Glutamatergic neuron (in vitro differentiated cells): ENCODE measurements at regions not wholly inside any gene's neighbourhood (a gene's known extent, or its start where the extent isn't known, plus 50 kb on each side); places are given as distances from the start of the nearest gene placed in this dataset.
A peak's percentile ranks its signal among the peaks of the same experiment; 100 is the strongest.

ENCODE experiments used
- DNase-seq: peaks from one replicate; pipeline ENCODE4 v3.0.0; 2022
- H3K27ac Mint-ChIP-seq: one replicate; pipeline ENCODE4 v1.8.0; 2020; ENCODE audit warnings: mild to moderate bottlenecking, mixed read lengths, inconsistent platforms; ENCODE audit not compliant: unreplicated experiment
- H3K27me3 Mint-ChIP-seq: one replicate; pipeline ENCODE4 v1.8.0; 2020; ENCODE audit warnings: mild to moderate bottlenecking, moderate library complexity, mixed read lengths, inconsistent platforms; ENCODE audit not compliant: unreplicated experiment
- H3K36me3 Mint-ChIP-seq: one replicate; pipeline ENCODE4 v1.8.0; 2020; ENCODE audit warnings: mild to moderate bottlenecking, mixed read lengths, inconsistent platforms; ENCODE audit not compliant: unreplicated experiment
- H3K4me1 Mint-ChIP-seq: one replicate; pipeline ENCODE4 v1.8.0; 2020; ENCODE audit warnings: mild to moderate bottlenecking, low read depth, mixed read lengths, inconsistent platforms; ENCODE audit not compliant: unreplicated experiment
- H3K4me3 Mint-ChIP-seq: one replicate; pipeline ENCODE4 v1.8.0; 2020; ENCODE audit warnings: mild to moderate bottlenecking, mixed read lengths, inconsistent platforms; ENCODE audit not compliant: unreplicated experiment
- H3K9me3 Mint-ChIP-seq: one replicate; pipeline ENCODE4 v1.8.0; 2020; ENCODE audit warnings: mild to moderate bottlenecking, moderate library complexity, mixed read lengths, inconsistent platforms; ENCODE audit not compliant: unreplicated experiment
- CTCF ChIP-seq: fragments of 200-600 bp; sonication (generic); IDR thresholded peaks from one replicate; pipeline ENCODE4 v1.5.0; 2021; ENCODE audit not compliant: partially characterized antibody, unreplicated experiment

GRCh38 chr11:119488256-119488995 lies 65.5 kb upstream of the THY1 start:
- peaks cover 12% of the 10 kb centered on the region for H3K27me3 Mint-ChIP-seq
- H3K36me3 Mint-ChIP-seq = no peaks in the 10 kb centered on the region
- H3K27ac Mint-ChIP-seq = no peak overlapping the region
- no peaks in the 10 kb centered on the region for H3K4me1 Mint-ChIP-seq
- no peak for TF ChIP-seq CTCF
- no peak for DNase-seq
- H3K9me3 Mint-ChIP-seq = peaks cover 3% of the 10 kb centered on the region
- H3K4me3 Mint-ChIP-seq = no peak overlapping the region

- H3K4me1 Mint-ChIP-seq = no peaks in the 10 kb centered on the region
- no peak overlapping the region for H3K27ac Mint-ChIP-seq
- H3K36me3 Mint-ChIP-seq = no peaks in the 10 kb centered on the region
- H3K27me3 Mint-ChIP-seq = peaks cover 12% of the 10 kb centered on the region
- no peak overlapping the region for H3K4me3 Mint-ChIP-seq
- no peak for TF ChIP-seq CTCF
- H3K9me3 Mint-ChIP-seq = peaks cover 3% of the 10 kb centered on the region
- DNase-seq = no peak
Observed at GRCh38 chr11:119486691-119487259, 63.8 kb upstream of the THY1 start.

- H3K9me3 Mint-ChIP-seq = peaks cover 3% of the 10 kb centered on the region
- H3K4me1 Mint-ChIP-seq = peaks cover 3% of the 10 kb centered on the region
- no peak overlapping the region for H3K4me3 Mint-ChIP-seq
- no peak for DNase-seq
- no peak for TF ChIP-seq CTCF
- H3K27ac Mint-ChIP-seq = no peak overlapping the region
- H3K36me3 Mint-ChIP-seq = no peaks in the 10 kb centered on the region
- peaks cover 12% of the 10 kb centered on the region for H3K27me3 Mint-ChIP-seq
Observed at GRCh38 chr11:119486016-119486415, 63.0 kb upstream of the THY1 start.

GRCh38 chr11:119484741-119485605 lies 62.0 kb upstream of the THY1 start:
- no peak for DNase-seq
- H3K4me1 Mint-ChIP-seq = peaks cover 12% of the 10 kb centered on the region
- H3K36me3 Mint-ChIP-seq = no peaks in the 10 kb centered on the region
- peak; percentile 48 for TF ChIP-seq CTCF
- peaks cover 16% of the 10 kb centered on the region for H3K27me3 Mint-ChIP-seq
- H3K9me3 Mint-ChIP-seq = peaks cover 3% of the 10 kb centered on the region
- H3K4me3 Mint-ChIP-seq = no peak overlapping the region
- no peak overlapping the region for H3K27ac Mint-ChIP-seq

GRCh38 chr11:119483881-119484371 lies 61.0 kb upstream of the THY1 start:
- Mint-ChIP-seq H3K27ac (no peak overlapping the region), H3K9me3 (peaks cover 3% of the 10 kb centered on the region), H3K4me3 (no peak overlapping the region), H3K36me3 (no peaks in the 10 kb centered on the region), H3K4me1 (peaks cover 16% of the 10 kb centered on the region), H3K27me3 (peaks cover 17% of the 10 kb centered on the region)
- DNase-seq = no peak
- TF ChIP-seq CTCF = no peak
